ENCODE measurements at regions not wholly inside any gene's neighbourhood (a gene's known extent, or its start where the extent isn't known, plus 50 kb on each side); places are given as distances from the start of the nearest gene placed in this dataset.
"Not testable (repeated sequence)": the region's sequence is repeated elsewhere in the genome, so short reads cannot be mapped to it uniquely, and the experiment has no call there.

GRCh38 chr6:149247385-149247763 is 70.1 kb upstream of the TAB2 start (continued):
- peak; percentile 29 for TF ChIP-seq ETS2 (tag; IDR thresholded peaks at IDR 0.05; ENCODE audit: borderline replicate concordance, poor library complexity, severe bottlenecking)

DNA sequence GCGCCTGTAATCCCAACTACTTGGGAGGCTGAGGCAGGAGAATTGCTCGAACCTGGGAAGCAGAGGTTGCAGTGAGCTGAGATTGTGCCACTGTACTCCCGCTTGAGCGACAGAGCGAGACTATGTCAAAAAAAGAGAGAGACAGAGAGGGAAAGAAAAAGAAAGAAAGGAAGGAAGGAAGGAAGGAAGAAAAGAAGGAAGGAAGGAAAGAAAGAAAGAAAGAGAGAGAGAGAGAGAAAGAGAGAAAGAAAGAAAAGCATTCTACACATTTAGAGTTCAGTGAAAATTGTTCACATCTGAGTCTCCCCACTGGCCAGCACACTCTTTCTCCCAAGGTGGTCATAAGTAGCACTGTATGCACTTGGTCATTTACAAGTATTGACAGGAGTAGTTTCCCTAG is 69.2 kb upstream of the TAB2 start:
- BruUV-seq (replicated peaks); intact Hi-C loops (cut with micrococcal nuclease); H4K20me1 ChIP-seq (replicated peaks; ENCODE audit: control insufficient read depth, insufficient read depth, low read length); H3K9ac ChIP-seq (ENCODE audit: insufficient read depth in 1 of 2, low read depth in 2 of 2, low read length in 2 of 2); POLR2A ChIA-PET; FAIRE-seq; H3K4me2 ChIP-seq (ENCODE audit: insufficient read depth, low read length); DNase-seq (ENCODE audit: extremely low read depth in 1 of 4, low spot score in 3 of 4); CTCF ChIA-PET (ENCODE audit: low intra/inter-chr PET ratio); ATAC-seq; H3K9me1 ChIP-seq (ENCODE audit: control insufficient read depth, insufficient read depth, low read length); H3K4me3 ChIP-seq; in situ Hi-C loops (cut with MboI); H3K27ac ChIP-seq (ENCODE audit: extremely low read depth, low read depth, low read length); H3K79me2 ChIP-seq (ENCODE audit: control insufficient read depth, insufficient read depth, low read length); H3K9me3 ChIP-seq (replicated peaks; ENCODE audit: control insufficient read depth, insufficient read depth, low read depth, low read length); H3K36me3 ChIP-seq (ENCODE audit: control insufficient read depth, insufficient read depth, low read length): not testable (repeated sequence)
- H3K27me3 ChIP-seq (ENCODE audit: control insufficient read depth in 2 of 2, insufficient read depth in 2 of 2, low read length in 2 of 2) = peaks cover 7 to 17% of the 10 kb centered on the region in 2 experiments; a peak in 3 of 5 replicates
- WGBS (ENCODE audit: insufficient coverage, low coverage, missing lambda C conversion rate) = 77% methylated on average over 4 of the region's 5 CpGs
- peak overlapping the region; percentile 24; the same call in 1 of the 2 replicates for H2AFZ ChIP-seq (ENCODE audit: low read depth, low read length)
- TF ChIP-seq, protein P1, sequence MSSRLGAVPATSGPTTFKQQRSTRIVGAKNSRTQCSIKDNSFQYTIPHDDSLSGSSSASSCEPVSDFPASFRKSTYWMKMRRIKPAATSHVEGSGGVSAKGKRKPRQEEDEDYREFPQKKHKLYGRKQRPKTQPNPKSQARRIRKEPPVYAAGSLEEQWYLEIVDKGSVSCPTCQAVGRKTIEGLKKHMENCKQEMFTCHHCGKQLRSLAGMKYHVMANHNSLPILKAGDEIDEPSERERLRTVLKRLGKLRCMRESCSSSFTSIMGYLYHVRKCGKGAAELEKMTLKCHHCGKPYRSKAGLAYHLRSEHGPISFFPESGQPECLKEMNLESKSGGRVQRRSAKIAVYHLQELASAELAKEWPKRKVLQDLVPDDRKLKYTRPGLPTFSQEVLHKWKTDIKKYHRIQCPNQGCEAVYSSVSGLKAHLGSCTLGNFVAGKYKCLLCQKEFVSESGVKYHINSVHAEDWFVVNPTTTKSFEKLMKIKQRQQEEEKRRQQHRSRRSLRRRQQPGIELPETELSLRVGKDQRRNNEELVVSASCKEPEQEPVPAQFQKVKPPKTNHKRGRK (tag; IDR thresholded peaks at IDR 0.05) = peak; percentile 51; the same call in 1 of the 2 replicates
- TF ChIP-seq THRB (CRISPR knock-in tag; conservative IDR thresholded peaks at IDR 0.05) = 0 out of 2 replicates have a peak, but pooled peaks have one; percentile 43
- peaks cover 0 to 10% of the 10 kb centered on the region in 2 experiments; a peak in 3 of 5 replicates for H3K4me1 ChIP-seq (replicated peaks in 1 of 2; ENCODE audit: control insufficient read depth in 2 of 2, insufficient read depth in 2 of 2, low read length in 2 of 2)
